GM18907 (cell line): ENCODE measurements at regions not wholly inside any gene's neighbourhood (a gene's known extent, or its start where the extent isn't known, plus 50 kb on each side); places are given as distances from the start of the nearest gene placed in this dataset.

Source experiments
- ATAC-seq: cut with Tn5 transposase; IDR thresholded peaks from one replicate; pipeline ENCODE4 v1.9.1; 2021; ENCODE audit warnings: mild to moderate bottlenecking, moderate library complexity; ENCODE audit not compliant: unreplicated experiment

DNA sequence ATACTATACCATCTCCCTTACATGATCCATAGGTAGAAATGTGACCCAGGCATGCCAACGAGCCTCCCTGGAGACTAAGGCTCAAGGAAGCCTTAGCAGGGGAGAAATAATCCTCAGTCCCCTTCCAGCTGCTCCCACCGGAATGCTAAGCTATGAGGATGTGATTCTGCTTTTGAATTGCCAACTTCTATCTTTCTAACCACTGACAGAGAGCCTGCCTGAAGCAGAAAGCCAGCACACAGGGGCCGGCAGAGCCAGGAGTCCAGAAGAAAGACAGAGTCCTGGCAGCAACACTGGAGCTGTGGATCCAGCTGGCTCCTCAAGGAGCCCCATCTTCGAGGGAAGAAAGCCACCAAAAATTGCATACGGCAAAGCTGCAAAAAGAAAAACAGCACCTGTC, 579.6 kb upstream of the CDH5 start:
- ATAC-seq = no peak

DNA sequence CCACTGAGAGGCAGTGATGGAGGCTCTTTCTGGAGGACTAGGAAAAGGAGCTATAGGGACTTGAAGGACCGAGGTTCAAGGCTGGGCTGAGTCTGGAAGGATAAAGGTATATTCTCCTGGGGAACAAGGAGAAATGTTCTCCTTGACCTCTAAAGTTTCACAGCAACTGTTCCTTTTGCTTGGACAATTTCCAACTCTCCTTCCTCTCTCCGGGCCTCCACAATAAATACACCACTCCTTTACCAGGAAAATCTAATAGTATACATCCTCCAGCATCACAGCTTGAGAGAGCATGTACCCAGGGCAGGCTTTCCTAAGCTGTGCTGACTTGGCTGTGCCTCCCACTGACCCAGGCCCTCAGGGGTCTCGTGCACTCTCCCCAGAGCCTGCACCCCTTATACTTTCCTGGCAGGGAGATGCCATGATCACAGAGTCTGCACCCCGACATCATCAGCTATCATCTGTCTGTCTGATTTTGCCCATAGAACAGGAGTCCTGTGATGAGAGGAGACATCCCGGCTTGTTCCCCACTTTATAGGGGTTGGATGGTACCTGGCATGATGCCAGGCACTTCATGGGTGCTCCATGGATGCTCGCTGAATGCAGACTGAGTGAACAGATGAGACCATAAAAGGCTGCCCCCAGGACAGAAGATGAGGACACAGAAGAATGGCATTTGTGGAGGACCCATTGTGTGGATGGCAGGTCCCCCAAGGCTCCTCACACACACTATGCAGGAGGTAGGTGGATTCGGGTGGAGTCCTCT, 582.6 kb upstream of the CDH5 start:
- no peak for ATAC-seq

DNA sequence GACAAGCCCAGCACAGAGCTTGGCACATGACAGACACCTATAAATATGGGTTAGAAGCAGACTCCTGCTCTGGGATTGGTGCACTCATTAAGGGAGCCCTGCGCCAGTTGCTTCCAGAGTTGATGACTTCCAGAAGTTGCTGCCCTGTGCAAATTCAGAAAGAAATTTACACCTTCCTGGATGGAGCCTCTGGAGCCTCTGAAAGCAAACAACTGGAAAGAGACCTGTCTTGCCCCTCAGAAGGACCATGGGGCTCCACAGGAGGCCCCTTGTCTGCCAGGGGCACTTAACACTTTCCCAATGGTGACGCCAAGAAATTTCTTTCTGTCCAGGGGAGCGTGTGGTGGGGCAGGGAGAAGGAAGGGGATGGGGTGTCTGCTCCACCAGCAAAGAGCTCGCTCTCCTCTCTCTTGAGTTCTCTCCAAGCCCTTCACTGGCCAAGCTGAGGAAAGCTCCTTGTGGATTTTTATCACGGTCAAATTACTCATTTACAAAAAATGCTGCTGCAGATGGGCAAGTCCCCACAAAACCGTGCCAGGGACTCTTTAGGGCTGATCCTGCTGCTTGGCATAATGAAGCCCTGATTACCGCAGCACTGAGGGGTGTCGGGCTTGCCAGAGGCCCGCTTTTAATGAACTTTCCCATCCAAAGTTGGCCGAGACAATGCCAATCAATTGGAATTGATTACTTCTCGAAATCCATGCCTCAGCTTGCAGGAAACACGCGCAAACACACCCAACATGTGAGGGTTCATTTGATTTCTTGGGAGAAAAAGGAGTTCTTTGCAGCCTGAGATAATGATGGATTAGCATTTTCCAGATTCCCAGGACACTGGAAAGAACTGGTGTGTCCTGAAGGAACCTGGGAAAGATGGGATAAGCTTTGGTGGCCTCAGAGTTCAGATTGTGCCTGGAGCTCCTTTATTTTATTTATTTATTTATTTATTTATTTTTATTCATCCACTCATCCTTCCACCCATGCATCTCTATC, 583.6 kb upstream of the CDH5 start:
- ATAC-seq = no peak

DNA sequence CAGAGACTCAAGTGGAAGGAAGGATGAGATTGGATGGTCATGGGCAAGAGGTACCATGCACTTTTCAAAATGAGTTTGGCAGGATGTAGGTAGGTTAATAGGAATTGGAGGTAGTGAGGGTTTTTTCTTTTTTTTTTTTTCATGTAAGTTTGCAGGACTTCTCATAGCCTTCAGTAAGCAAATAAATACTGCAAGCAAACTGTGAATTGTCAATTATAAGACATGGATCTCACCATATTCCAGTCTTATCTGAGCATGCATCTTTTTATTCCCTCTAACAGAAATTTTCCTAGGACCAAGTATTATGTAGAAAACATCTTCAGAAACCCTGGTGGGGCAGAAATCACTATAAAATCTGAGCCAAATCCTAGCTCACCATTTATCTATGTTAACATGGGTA, 584.6 kb upstream of the CDH5 start:
- no peak for ATAC-seq

DNA sequence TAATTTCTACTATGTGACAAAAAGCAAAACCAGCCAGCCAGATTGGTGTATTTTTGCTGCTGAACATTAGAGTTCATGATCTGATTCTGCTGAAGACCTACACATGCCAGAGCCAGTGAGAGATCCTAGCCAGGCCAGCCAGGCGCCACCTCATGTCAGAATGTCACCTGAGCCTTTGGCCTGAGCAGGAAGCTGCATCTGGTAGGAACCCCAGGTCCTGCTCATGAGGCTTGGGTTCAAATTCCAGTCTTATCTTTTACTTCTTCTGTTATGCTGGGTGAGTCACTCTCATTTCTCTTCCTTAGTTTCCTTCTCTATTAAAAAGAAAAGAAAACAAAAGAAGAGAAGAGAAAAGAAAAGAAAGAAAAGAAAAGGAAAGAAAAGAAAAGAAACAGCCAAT, 585.1 kb upstream of the CDH5 start:
- no peak for ATAC-seq

DNA sequence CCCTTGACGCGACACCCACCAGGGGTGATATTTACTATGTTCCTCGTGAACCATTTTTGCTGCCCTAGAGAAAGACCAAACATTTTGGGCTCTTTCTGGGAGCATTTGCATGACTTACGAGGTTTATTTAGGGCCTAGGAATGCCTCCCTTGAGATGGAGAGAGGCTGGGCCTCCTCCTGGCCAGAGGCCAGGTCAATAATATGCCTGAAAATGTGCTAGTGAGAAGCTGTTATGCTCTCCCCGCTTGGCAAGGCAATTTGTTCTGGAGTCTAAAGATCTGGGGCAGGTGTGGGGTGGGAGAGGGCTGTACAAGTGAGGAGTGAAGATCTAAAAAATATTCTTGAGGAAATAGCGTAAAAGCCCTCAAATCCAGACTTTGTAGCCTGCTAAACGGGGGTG, 587.3 kb upstream of the CDH5 start:
- ATAC-seq = no peak

DNA sequence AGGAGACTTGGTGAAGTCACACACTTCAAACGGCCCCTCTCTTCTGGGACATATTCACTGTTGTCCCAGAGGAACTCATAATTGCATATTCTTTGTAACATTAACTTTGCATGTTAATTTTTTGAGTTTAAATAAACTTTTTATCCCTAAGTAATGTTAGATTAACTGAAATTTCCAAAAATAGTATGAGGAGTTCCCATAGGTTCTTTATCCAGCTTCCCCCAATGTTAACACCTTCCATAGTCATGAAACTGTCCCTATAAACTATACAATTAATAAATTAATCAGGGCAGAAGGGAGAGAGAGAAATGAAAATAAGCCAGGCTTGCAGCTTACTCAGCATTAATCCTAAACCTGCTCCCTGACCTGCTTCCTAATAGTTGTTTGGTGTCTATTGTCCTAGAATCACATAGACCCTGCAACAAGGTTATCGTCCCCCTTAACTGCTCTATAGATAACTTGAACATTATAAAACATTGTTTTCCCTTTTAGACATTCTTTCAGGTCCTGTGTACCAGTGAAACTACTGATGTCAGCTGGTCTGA, 589.8 kb upstream of the CDH5 start:
- ATAC-seq = no peak

DNA sequence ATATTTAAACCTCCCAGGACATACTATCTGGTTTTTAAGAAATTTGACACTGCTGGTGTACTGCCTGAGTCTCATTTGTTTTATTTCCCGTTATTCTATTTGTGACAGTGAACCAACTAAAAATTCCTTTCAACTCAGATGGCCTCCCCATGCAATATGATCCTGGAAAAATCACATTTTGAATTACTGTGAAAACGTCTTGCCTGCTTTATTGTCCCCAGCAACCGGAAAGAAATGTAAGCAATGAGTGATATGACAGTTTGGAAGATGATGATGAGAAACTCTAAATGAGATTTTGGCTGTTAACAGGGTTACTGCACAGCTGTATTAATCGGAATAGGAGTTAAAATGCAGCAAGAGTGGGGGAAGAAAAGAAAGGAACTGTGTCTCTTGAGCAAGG, 590.7 kb upstream of the CDH5 start:
- no peak for ATAC-seq

DNA sequence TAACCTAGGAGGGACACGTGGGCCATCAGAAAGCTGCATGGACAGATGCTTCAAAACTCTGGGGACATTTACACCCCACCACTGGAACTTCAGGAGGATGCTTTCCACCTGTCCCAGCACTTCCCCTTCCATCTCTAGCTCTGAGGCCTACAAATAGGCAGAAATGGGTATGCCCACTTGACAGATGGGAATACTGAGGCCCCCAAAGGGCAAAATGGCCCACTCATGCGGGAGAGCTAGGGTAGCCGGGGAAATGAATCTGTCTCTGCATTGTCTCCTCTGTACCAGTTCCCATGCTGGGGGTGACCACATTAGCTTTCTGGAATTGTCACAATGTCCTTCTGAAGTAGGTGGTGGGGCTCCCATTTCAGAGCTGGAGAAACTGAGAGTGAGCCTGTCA, 592.1 kb upstream of the CDH5 start:
- ATAC-seq = no peak

DNA sequence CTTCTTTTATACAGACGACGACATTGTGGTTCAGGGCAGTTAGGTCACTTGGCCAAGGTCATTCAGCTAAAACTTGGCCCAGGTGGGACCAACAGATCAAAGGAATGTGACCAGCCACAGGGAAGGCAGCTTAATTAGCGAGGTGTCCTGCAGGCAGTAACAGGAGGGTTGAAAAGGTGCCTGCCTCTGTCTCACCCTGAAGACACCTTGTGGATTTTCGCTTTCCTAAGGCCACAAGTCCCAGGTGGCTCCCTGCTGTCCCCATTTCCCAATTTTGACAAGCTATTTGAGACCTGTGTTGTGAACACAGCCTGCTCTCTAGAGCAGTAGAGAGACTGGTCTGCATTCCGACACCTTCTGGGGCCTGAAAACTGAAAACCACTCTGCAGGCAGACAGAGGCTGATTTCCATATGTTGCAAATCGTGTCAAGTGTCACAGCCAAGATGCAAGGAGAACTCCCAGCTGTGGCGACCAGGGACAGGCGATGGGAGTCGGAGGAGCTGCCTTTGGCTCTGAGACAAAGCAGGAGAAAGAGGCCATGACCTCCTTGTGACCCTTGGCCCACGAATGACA, 593.1 kb upstream of the CDH5 start:
- ATAC-seq = no peak

DNA sequence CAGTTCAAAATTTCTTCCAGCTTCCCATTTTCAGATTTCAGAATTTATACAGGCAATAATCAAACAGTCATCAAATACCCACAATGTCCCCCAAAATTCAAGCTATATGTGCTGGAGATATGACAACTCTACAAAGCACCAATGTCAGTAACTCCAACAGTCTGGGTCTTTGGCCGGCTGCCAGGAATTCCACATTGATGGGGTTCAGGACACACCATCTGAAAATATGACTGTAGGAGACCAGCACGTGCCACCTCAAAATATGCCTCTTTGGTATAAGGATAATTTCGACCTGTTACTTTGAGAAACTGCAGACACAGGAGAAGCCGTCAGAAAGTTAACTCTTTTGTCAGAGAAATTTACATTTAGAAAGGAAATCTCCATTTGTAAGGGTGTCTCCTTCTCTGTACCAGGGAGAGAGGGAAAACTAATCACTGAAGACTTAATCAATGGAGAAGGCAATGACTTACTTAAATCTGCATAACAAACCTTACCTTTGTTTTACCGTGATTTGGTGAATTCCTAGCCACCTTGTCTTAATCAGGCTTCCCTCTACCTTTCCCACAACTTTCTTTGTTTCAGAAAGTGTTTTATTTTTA, 594.3 kb upstream of the CDH5 start:
- no peak for ATAC-seq

DNA sequence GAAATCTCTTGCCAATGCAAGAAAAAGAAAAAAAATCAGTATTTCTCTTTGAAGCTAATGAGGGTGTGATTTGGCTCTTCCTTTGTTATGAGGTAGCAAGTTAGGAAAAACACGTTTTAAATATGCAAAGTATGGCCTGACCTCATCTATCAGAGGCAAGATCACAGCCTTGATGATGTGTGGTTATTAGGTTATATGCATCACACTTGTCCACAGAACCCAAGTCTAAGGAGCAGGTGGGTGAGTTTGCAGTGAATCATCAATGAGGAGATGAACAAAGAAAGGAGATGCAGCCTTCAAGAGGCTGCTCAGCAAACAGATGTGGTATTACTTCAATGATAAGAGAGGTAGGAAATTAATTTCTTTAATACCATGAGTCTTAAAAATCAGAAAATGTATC, 594.8 kb upstream of the CDH5 start:
- ATAC-seq = no peak

DNA sequence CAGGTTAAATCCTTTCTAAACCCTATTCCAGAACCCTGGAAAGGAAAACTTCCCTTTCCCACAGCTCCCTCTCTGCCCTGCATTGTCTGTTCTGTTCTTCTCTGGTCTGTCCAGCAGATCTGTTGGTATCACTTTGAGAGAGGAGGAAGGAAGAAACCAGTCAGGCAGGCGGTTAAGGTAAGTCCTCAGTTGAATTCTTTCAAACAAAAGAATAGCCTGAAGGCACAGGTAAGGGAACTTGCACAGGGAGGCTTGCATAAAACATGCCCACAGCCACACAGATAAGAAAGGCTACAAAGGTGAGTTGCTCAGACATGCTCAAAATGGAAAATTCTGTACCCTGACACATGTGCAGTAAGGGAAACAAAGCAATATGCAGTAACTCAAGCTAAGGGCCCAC, 595.7 kb upstream of the CDH5 start:
- ATAC-seq = no peak

DNA sequence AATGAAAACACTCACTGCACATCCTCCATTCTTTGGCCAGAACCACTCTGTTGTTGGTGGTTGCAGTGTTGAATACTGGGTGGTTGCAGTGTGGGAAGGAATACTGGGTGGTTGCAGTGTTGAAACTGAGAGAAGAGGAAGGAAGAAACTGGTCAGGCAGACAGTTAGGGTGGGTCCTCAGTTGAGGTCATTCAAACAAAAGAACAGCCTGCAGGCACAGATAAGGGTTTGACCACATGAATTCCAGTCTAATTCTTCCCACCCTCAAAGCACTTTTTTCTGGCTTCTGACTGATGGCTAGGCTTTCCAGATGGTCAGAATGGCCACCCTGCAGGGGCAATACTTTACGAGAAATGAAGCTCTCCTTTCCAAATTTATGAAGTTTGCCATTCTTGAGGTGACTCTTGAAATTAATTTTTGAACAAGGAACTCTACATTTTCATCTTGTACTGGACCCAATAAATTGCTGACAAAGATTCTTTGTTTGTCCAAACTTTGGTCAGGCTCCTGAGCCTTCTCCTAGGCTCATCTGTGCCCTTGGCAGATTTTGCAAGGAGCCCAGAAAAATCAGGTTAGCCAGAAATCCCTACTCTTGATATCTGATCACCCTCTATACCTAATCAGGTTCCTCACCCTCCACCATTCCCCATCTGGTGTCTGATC, 596.6 kb upstream of the CDH5 start:
- ATAC-seq = no peak

DNA sequence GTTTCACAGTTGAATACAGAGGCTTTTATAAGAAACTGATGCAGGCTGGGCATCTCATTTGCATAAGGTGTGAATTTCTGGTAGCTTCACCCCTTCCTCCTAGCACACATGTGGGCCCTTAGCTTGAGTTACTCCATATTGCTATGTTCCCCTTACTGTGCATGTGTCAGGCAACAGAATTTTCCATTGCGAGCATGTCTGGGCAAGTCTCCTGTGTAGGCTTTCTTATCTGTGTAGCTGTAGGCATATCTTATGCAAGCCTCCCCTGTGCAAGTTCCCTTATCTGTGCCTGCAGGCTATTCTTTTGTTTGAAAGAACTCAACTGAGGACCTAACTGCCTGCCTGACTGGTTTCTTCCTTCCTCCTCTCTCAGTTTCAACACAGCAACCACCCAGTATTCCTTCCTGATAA, 597.4 kb upstream of the CDH5 start:
- no peak for ATAC-seq

DNA sequence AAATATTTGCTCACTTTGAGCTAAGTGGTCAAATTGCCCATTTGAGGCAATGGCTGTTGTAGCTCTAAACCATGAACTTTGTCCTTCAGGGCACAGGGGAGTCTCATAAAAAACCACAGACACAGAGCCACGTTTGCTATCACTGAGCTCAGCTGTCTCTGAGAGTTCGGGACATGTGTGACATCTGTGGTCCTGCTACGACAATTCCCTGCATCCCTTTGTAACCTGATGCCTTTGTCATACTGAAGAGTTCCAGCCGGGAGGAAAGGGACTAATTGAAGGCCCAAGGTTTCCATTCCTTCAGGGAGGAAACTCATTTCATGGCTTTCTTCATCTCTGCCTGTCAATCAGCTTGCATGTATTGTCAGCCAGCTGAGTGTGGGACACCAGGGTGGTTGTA, 599.4 kb upstream of the CDH5 start:
- no peak for ATAC-seq

DNA sequence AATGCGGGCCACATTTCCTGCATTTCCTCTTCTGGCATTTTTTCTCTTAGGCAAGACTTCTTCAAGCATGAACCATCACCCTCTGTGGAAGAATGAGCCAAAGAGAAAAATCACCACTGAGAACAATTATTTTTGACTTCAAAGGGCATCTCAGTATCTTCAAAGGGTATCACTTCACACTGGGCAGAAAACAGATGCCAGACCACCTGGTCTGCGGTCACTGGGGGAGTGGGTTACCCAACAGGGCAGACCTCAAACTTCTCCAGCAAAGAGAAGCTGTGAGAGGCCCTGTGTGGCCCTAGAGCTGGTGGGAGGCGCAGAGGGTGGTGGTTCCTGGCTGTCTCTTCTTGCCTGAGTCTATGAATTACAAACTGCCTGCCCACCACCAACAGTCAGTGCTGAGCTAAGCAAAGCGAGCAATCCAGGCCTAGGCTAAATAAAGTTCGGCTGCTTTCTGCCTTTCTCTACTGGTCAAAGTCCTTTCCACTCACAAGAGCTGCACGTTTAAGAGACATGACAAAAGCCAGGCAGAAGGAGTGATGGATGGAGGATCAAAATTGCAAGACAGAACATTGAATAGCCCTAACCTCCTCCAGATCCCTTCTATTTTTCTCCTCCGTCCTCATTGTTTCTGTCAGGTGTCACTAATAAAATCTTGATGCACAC, 602.7 kb upstream of the CDH5 start:
- ATAC-seq = no peak

DNA sequence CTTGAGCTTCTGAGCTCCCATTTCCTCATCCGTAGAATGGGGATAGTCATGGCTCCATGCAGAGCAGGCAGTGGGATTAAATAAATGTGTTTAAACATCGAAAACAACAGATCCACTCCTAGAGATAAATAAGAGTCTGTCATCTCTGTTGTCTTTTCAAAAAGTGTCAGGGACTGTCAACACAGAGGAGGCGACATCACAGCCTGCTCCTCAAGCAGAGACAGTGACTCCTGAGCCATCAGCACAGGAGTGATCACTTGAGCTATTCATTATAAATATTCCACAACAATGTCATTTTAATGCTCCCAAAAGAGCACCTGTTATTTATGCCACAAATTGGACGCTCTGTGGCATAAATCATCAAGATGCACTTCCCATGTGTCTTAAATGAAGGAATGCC, 605.6 kb upstream of the CDH5 start:
- ATAC-seq = no peak

DNA sequence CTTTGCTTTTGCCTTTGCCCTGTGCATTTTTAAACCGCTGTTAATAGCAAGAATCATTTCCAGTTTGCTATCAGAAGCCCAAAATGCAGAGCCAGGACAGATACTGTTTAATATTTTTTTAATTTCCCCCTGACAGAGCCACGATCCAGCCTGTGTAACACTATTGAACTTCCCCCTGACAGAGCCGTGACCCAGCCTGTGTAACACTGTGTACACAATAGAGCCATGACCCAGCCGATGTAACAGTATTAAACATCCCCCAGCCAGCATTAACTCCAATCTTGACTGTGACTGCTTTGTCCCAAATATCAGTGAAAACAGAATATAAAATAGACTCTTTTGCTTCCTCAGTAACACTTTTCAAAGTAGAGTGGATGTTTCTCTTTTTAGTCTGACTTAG, 607.9 kb upstream of the CDH5 start:
- ATAC-seq = no peak

DNA sequence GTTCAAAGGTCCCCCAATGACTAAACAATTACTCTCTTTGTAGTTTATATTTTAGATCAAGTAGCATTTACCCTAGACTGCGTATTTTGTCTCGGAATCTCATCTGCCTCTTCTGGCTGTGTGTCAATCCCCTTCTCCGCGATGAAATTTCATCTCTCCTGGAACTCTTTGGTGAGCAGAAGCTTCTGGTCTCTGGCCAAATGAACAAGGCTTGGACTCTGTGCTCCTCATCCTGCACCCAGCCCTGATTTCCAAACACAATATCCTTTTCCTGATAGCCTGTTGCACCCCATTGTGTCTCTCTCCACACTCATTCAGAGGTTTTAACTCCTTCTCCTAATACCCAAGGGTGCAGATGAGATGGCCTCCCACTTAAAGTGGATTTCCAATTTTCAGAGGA, 609.4 kb upstream of the CDH5 start:
- ATAC-seq = no peak
